HCEC 1CT (cell line): ENCODE measurements at regions not wholly inside any gene's neighbourhood (a gene's known extent, or its start where the extent isn't known, plus 50 kb on each side); places are given as distances from the start of the nearest gene placed in this dataset.
A peak's percentile ranks its signal among the peaks of the same experiment; 100 is the strongest.
"Not testable (repeated sequence)": the region's sequence is repeated elsewhere in the genome, so short reads cannot be mapped to it uniquely, and the experiment has no call there.

ENCODE experiments used
- DNase-seq: peaks from one replicate; pipeline ENCODE4 v3.0.0-alpha.2; 2017

GRCh38 chr3:82240322-82240721 lies 478.9 kb upstream of the GBE1 start:
- DNase-seq = no peak

GRCh38 chr3:82236257-82236656 lies 474.8 kb upstream of the GBE1 start:
- no peak for DNase-seq

GRCh38 chr3:82229397-82229796 lies 468.0 kb upstream of the GBE1 start:
- no peak for DNase-seq

- DNase-seq = no peak
Measured at GRCh38 chr3:82224661-82225060, 463.2 kb upstream of the GBE1 start.

GRCh38 chr3:82222401-82222800 lies 461.0 kb upstream of the GBE1 start:
- DNase-seq = no peak

GRCh38 chr3:82217571-82217970 lies 456.1 kb upstream of the GBE1 start:
- no peak for DNase-seq

GRCh38 chr3:82208002-82208710 lies 446.7 kb upstream of the GBE1 start:
- DNase-seq = no peak

GRCh38 chr3:82202269-82202668 lies 440.8 kb upstream of the GBE1 start:
- DNase-seq = no peak

GRCh38 chr3:82201316-82201715 lies 439.9 kb upstream of the GBE1 start:
- no peak for DNase-seq

- no peak for DNase-seq
Measured at GRCh38 chr3:82198009-82198408, 436.6 kb upstream of the GBE1 start.

- no peak for DNase-seq
Measured at GRCh38 chr3:82196645-82197044, 435.2 kb upstream of the GBE1 start.

- DNase-seq = no peak
Measured at GRCh38 chr3:82194870-82195269, 433.4 kb upstream of the GBE1 start.

- no peak for DNase-seq
Measured at GRCh38 chr3:82186017-82186416, 424.6 kb upstream of the GBE1 start.

- no peak for DNase-seq
Measured at GRCh38 chr3:82179291-82179690, 417.8 kb upstream of the GBE1 start.

GRCh38 chr3:82178291-82178690 lies 416.8 kb upstream of the GBE1 start:
- DNase-seq = no peak

- DNase-seq = no peak
Measured at GRCh38 chr3:82177774-82178173, 416.3 kb upstream of the GBE1 start.

- DNase-seq = no peak
Measured at GRCh38 chr3:82165266-82165665, 403.8 kb upstream of the GBE1 start.

GRCh38 chr3:82163907-82164520 lies 402.6 kb upstream of the GBE1 start:
- peak; percentile 47 for DNase-seq

- peak; percentile 80 for DNase-seq
Measured at GRCh38 chr3:82157952-82158351, 396.5 kb upstream of the GBE1 start.

- not testable (repeated sequence) for DNase-seq
Measured at GRCh38 chr3:82153892-82154291, 392.4 kb upstream of the GBE1 start.

GRCh38 chr3:82145742-82146141 lies 384.3 kb upstream of the GBE1 start:
- DNase-seq = no peak

GRCh38 chr3:82144811-82145210 lies 383.4 kb upstream of the GBE1 start:
- no peak for DNase-seq

- DNase-seq = no peak
Measured at GRCh38 chr3:82143661-82144412, 382.4 kb upstream of the GBE1 start.

GRCh38 chr3:82141592-82141991 lies 380.1 kb upstream of the GBE1 start:
- DNase-seq = no peak
